Smooth muscle cell (in vitro differentiated cells): ENCODE measurements at regions not wholly inside any gene's neighbourhood (a gene's known extent, or its start where the extent isn't known, plus 50 kb on each side); places are given as distances from the start of the nearest gene placed in this dataset.

ENCODE experiments used
- DNase-seq: peaks from one replicate; lab custom pipeline; 2025; ENCODE audit not compliant: unreplicated experiment; lab: John Stamatoyannopoulos, UW
- H2AFZ ChIP-seq: fragments of 200-600 bp; sonication (generic); 2 replicates; pipeline ENCODE4 v1.6.0; 2016; ENCODE audit warnings: antibody characterized with exemption, low read depth, mild to moderate bottlenecking
- H3F3A ChIP-seq: fragments of 200-600 bp; sonication (generic); 2 replicates; pipeline ENCODE4 v1.6.0; 2017; ENCODE audit warnings: antibody characterized with exemption, low read depth
- H3K27ac ChIP-seq: fragments of 200-600 bp; sonication (generic); 2 replicates; pipeline ENCODE4 v1.5.1; 2016; ENCODE audit warnings: low read depth, mild to moderate bottlenecking
- H3K27me3 ChIP-seq: fragments of 200-600 bp; sonication (generic); 2 replicates; pipeline ENCODE4 v1.6.1; 2016; ENCODE audit warnings: low read depth, mild to moderate bottlenecking
- H3K36me3 ChIP-seq: fragments of 200-600 bp; sonication (generic); 2 replicates; pipeline ENCODE4 v1.5.1; 2016; ENCODE audit warnings: low read depth
- H3K4me1 ChIP-seq: fragments of 200-600 bp; sonication (generic); 2 replicates; pipeline ENCODE4 v1.5.1; 2016; ENCODE audit warnings: low read depth
- H3K4me2 ChIP-seq: fragments of 200-600 bp; sonication (generic); 2 replicates; pipeline ENCODE4 v1.6.0; 2016; ENCODE audit warnings: mild to moderate bottlenecking
- H3K4me3 ChIP-seq: fragments of 200-600 bp; sonication (generic); 2 replicates; pipeline ENCODE4 v1.5.1; 2016; ENCODE audit warnings: mild to moderate bottlenecking
- H3K79me2 ChIP-seq: fragments of 200-600 bp; sonication (generic); 2 replicates; pipeline ENCODE4 v1.6.0; 2016; ENCODE audit warnings: low read depth, mild to moderate bottlenecking
- H3K9ac ChIP-seq: fragments of 200-600 bp; sonication (generic); 2 replicates; pipeline ENCODE4 v1.6.0; 2016; ENCODE audit warnings: low read depth
- H3K9me3 ChIP-seq: fragments of 200-600 bp; sonication (generic); replicated peaks from 2 replicates; pipeline ENCODE4 v1.5.1; 2016; ENCODE audit warnings: low read depth
- H4K20me1 ChIP-seq: fragments of 200-600 bp; sonication (generic); 2 replicates; pipeline ENCODE4 v1.6.0; 2016; ENCODE audit warnings: low read depth
- WGBS: methylation state at CpG from one replicate; pipeline ENCODE4 v1.1.7; 2016; ENCODE audit warnings: low lambda C conversion rate; 5-methylcytosine and 5-hydroxymethylcytosine counted together
- TF ChIP-seq, protein P1 (sequence below): fragments of 200-600 bp; sonication (generic); IDR thresholded peaks from 2 replicates; pipeline ENCODE4 v1.5.1; 2017; ENCODE audit warnings: borderline replicate concordance, mild to moderate bottlenecking, antibody characterized with exemption; ENCODE audit not compliant: insufficient read depth, poor library complexity, severe bottlenecking

DNA sequence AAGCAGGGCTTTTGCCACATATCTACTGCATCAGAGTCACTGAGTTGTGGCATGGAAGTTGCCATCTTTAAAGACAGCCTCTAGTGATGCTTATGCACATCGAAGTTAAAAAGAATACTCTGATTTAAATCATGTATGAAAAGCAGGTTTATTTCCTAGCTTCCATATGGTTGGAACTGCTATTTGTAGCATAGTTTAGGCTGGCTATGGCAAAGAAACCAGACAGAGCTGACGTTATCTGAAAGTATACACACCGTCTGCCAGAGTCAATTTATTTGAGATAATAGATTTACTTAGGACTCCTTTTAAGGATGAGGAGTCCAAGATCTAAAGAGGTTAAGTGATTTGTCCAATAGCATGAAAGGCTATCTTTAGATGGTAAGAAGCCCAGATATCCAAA, 536.9 kb upstream of the ADGRL4 start:
- Histone ChIP-seq H3K4me3 (no peak overlapping the region), H3K4me2 (no peak overlapping the region), H4K20me1 (no peaks in the 10 kb centered on the region), H3K36me3 (no peaks in the 10 kb centered on the region), H3K27me3 (no peaks in the 10 kb centered on the region), H3K9ac (no peak overlapping the region), H2AFZ (no peak overlapping the region), H3F3A (no peaks in the 10 kb centered on the region), H3K79me2 (no peaks in the 10 kb centered on the region), H3K27ac (no peak overlapping the region), H3K4me1 (no peaks in the 10 kb centered on the region), H3K9me3 (no peaks in the 10 kb centered on the region)
- no peak for DNase-seq
- WGBS = 73% methylated on average over 3 of the region's 3 CpGs
- TF ChIP-seq, protein P1, sequence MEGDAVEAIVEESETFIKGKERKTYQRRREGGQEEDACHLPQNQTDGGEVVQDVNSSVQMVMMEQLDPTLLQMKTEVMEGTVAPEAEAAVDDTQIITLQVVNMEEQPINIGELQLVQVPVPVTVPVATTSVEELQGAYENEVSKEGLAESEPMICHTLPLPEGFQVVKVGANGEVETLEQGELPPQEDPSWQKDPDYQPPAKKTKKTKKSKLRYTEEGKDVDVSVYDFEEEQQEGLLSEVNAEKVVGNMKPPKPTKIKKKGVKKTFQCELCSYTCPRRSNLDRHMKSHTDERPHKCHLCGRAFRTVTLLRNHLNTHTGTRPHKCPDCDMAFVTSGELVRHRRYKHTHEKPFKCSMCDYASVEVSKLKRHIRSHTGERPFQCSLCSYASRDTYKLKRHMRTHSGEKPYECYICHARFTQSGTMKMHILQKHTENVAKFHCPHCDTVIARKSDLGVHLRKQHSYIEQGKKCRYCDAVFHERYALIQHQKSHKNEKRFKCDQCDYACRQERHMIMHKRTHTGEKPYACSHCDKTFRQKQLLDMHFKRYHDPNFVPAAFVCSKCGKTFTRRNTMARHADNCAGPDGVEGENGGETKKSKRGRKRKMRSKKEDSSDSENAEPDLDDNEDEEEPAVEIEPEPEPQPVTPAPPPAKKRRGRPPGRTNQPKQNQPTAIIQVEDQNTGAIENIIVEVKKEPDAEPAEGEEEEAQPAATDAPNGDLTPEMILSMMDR = no peak

DNA sequence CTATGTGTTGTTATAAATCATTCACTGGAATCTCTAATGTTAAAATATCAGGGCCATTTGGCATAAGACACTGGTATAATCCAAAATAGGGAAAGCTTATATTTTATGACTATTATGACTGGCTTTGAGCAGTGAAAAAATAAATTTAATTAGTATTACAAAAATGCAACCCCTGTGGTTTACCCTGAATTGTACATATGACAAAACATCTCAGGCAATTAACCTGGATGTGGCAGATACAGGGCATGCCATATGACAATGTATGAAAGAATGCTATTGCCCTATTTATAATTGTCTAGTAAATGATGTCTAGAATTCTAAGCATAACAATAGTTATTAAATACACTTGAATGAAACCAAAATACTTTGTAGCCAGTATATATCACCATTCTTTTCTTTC, 532.5 kb upstream of the ADGRL4 start:
- no peak overlapping the region for H2AFZ ChIP-seq
- no peak overlapping the region for H3K4me2 ChIP-seq
- no peak overlapping the region for H3K4me3 ChIP-seq
- H4K20me1 ChIP-seq = no peaks in the 10 kb centered on the region
- H3K36me3 ChIP-seq = no peaks in the 10 kb centered on the region
- no peaks in the 10 kb centered on the region for H3K27me3 ChIP-seq
- H3K4me1 ChIP-seq = no peaks in the 10 kb centered on the region
- H3K79me2 ChIP-seq = no peaks in the 10 kb centered on the region
- no peak overlapping the region for H3K9ac ChIP-seq
- no peaks in the 10 kb centered on the region for H3F3A ChIP-seq
- no peak overlapping the region for H3K27ac ChIP-seq
- H3K9me3 ChIP-seq = no peaks in the 10 kb centered on the region
- no peak for DNase-seq
- TF ChIP-seq, protein P1 = no peak

DNA sequence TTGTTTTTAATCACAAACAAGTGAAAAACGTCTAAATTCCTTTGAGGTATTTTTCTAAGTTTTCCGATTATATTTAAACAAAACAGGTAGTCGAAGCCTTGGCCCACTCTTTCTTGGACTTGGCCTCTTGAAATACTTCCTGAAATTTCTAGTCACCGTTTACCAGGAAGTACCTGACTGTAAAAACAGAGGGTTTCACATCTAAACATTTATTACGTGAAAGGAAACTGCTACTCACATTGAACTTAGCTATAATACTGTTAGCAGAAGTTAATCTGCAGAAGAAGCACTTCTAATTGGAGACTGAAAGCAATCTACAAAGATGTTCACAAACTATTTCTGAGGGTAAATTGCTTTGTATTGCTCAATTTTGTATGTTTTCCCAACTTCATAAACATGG, 526.0 kb upstream of the ADGRL4 start:
- Histone ChIP-seq H2AFZ (no peak overlapping the region), H4K20me1 (no peaks in the 10 kb centered on the region), H3K27me3 (no peaks in the 10 kb centered on the region), H3K79me2 (no peaks in the 10 kb centered on the region), H3K9ac (no peak overlapping the region), H3K4me2 (no peak overlapping the region), H3F3A (no peaks in the 10 kb centered on the region), H3K4me3 (no peak overlapping the region), H3K9me3 (no peaks in the 10 kb centered on the region), H3K4me1 (peaks cover 11% of the 10 kb centered on the region), H3K27ac (no peak overlapping the region), H3K36me3 (no peaks in the 10 kb centered on the region)
- DNase-seq = no peak
- TF ChIP-seq, protein P1 = no peak
- 85% methylated on average over 5 of the region's 5 CpGs for WGBS

DNA sequence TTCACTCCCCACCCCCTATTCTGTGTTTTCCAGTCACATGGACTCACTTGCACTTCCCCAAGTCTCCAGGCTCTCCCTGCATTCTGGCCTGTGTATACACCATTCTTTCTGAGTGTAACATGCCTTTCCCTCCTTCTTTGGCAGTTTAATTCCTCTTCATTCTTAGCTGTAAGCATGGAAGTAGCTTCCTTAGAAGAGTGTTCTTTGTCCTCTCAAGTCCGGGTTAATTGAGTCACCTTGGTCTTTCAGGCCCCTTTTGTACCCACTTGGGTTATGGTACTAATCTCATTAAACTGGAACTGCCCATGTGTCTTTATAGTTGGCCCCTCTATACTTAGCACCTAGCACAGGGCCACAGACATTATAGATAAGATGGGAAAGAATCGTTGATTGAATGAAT, 525.3 kb upstream of the ADGRL4 start:
- H2AFZ ChIP-seq = no peak overlapping the region
- 94% methylated on average over 2 of the region's 2 CpGs for WGBS
- no peak overlapping the region for H3K9ac ChIP-seq
- H4K20me1 ChIP-seq = no peaks in the 10 kb centered on the region
- no peaks in the 10 kb centered on the region for H3F3A ChIP-seq
- H3K4me2 ChIP-seq = no peak overlapping the region
- no peaks in the 10 kb centered on the region for H3K79me2 ChIP-seq
- H3K36me3 ChIP-seq = no peaks in the 10 kb centered on the region
- no peaks in the 10 kb centered on the region for H3K27me3 ChIP-seq
- no peak overlapping the region for H3K27ac ChIP-seq
- H3K4me3 ChIP-seq = no peak overlapping the region
- TF ChIP-seq, protein P1 = no peak
- no peak for DNase-seq
- H3K4me1 ChIP-seq = peaks cover 11% of the 10 kb centered on the region
- no peaks in the 10 kb centered on the region for H3K9me3 ChIP-seq
